ENCODE measurements at regions not wholly inside any gene's neighbourhood (a gene's known extent, or its start where the extent isn't known, plus 50 kb on each side); places are given as distances from the start of the nearest gene placed in this dataset.

GRCh38 chr17:79382313-79382712 lies 228.5 kb downstream of the RBFOX3 start:
- no peaks in the 10 kb centered on the region for H3K9me2 ChIP-seq (ENCODE audit: insufficient read depth)
- intact Hi-C loops (cut with micrococcal nuclease), result no loop called here
- ATAC-seq (no peak), DNase-seq (ENCODE audit: low read depth, low spot score) (no peak)
- BruUV-seq (replicated peaks), result no TSS peak
- H3K79me2 ChIP-seq (ENCODE audit: insufficient read depth, low read length), result no peaks in the 10 kb centered on the region
- H3K4me2 ChIP-seq (ENCODE audit: low read length), result no peak overlapping the region
- H3K4me3 ChIP-seq (replicated peaks in 1 of 2; ENCODE audit: low read depth in 1 of 2, low read length in 2 of 2), result no peak overlapping the region
- H3K27ac ChIP-seq (ENCODE audit: low read depth, low read length), result no peak overlapping the region
- no peak overlapping the region for H2AFZ ChIP-seq (ENCODE audit: low read depth, low read length, poor library complexity, severe bottlenecking)
- TF ChIP-seq EZH2phosphoT487 (IDR thresholded peaks at IDR 0.05; ENCODE audit: borderline replicate concordance) (no peak), RAD21 (IDR thresholded peaks at IDR 0.05; ENCODE audit: low read depth) (no peak), SIN3A (IDR thresholded peaks at IDR 0.05; ENCODE audit: low read depth) (no peak), ZNF274 (IDR thresholded peaks at IDR 0.05; ENCODE audit: low read depth, low read length) (no peak), EGR1 (IDR thresholded peaks at IDR 0.05; ENCODE audit: low read depth) (no peak), FOSL1 (IDR thresholded peaks at IDR 0.05; ENCODE audit: low read depth) (no peak), POLR2A (IDR thresholded peaks at IDR 0.05; ENCODE audit: borderline replicate concordance, extremely low read depth, insufficient read depth, insufficient read length) (no peak), MAX (IDR thresholded peaks at IDR 0.05) (no peak), ZFX (IDR thresholded peaks at IDR 0.05) (no peak), POLR2AphosphoS5 (IDR thresholded peaks at IDR 0.05; ENCODE audit: low read depth, low read length) (no peak), TCF7L2 (IDR thresholded peaks at IDR 0.05; ENCODE audit: borderline replicate concordance, extremely low read depth, insufficient read depth, insufficient read length) (no peak), JUND (IDR thresholded peaks at IDR 0.05) (no peak)
- TF ChIP-seq, protein P1, sequence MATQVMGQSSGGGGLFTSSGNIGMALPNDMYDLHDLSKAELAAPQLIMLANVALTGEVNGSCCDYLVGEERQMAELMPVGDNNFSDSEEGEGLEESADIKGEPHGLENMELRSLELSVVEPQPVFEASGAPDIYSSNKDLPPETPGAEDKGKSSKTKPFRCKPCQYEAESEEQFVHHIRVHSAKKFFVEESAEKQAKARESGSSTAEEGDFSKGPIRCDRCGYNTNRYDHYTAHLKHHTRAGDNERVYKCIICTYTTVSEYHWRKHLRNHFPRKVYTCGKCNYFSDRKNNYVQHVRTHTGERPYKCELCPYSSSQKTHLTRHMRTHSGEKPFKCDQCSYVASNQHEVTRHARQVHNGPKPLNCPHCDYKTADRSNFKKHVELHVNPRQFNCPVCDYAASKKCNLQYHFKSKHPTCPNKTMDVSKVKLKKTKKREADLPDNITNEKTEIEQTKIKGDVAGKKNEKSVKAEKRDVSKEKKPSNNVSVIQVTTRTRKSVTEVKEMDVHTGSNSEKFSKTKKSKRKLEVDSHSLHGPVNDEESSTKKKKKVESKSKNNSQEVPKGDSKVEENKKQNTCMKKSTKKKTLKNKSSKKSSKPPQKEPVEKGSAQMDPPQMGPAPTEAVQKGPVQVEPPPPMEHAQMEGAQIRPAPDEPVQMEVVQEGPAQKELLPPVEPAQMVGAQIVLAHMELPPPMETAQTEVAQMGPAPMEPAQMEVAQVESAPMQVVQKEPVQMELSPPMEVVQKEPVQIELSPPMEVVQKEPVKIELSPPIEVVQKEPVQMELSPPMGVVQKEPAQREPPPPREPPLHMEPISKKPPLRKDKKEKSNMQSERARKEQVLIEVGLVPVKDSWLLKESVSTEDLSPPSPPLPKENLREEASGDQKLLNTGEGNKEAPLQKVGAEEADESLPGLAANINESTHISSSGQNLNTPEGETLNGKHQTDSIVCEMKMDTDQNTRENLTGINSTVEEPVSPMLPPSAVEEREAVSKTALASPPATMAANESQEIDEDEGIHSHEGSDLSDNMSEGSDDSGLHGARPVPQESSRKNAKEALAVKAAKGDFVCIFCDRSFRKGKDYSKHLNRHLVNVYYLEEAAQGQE (IDR thresholded peaks at IDR 0.05; ENCODE audit: low read depth), result no peak
- TF ChIP-seq, protein P2, sequence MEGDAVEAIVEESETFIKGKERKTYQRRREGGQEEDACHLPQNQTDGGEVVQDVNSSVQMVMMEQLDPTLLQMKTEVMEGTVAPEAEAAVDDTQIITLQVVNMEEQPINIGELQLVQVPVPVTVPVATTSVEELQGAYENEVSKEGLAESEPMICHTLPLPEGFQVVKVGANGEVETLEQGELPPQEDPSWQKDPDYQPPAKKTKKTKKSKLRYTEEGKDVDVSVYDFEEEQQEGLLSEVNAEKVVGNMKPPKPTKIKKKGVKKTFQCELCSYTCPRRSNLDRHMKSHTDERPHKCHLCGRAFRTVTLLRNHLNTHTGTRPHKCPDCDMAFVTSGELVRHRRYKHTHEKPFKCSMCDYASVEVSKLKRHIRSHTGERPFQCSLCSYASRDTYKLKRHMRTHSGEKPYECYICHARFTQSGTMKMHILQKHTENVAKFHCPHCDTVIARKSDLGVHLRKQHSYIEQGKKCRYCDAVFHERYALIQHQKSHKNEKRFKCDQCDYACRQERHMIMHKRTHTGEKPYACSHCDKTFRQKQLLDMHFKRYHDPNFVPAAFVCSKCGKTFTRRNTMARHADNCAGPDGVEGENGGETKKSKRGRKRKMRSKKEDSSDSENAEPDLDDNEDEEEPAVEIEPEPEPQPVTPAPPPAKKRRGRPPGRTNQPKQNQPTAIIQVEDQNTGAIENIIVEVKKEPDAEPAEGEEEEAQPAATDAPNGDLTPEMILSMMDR (IDR thresholded peaks at IDR 0.05 in 2 of 3, conservative IDR thresholded peaks at IDR 0.05 in 1 of 3; ENCODE audit: borderline replicate concordance in 1 of 3, insufficient read depth in 1 of 3, low read depth in 2 of 3, low read length in 2 of 3), result no peak
- RAD21 ChIA-PET (ENCODE audit: low non-redundant PET in 1 of 2, low total read pairs in 2 of 2, uncharacterized antibody in 2 of 2, unreplicated experiment in 2 of 2), result interaction anchor here in 1 of 2 experiments (0.6 kb wide), 1 partner anchor 22 kb away, joined by 3 read pairs; no protein-coding TSS in a partner anchor
- CTCF ChIA-PET, result interaction anchor here (2.5 kb wide), 1 partner anchor 9 kb away, joined by 13 read pairs; no protein-coding TSS in a partner anchor
- H3K4me1 ChIP-seq (ENCODE audit: control insufficient read depth in 1 of 2, insufficient read depth in 2 of 2, low read length in 2 of 2), result no peaks in the 10 kb centered on the region
- no peak overlapping the region for H3K9ac ChIP-seq (ENCODE audit: low read length)
- peaks cover 66% of the 10 kb centered on the region for H3K27me3 ChIP-seq (ENCODE audit: insufficient read depth, low read length)
- POLR2A ChIA-PET, result no interaction called here
- H3K36me3 ChIP-seq (ENCODE audit: control insufficient read depth in 1 of 2, insufficient read depth in 2 of 2, low read length in 2 of 2), result no peaks in the 10 kb centered on the region
- H4K20me1 ChIP-seq (ENCODE audit: insufficient read depth), result no peaks in the 10 kb centered on the region
- no peaks in the 10 kb centered on the region; a peak in 1 of 4 replicates for H3K9me3 ChIP-seq (ENCODE audit: control insufficient read depth in 1 of 2, insufficient read depth in 1 of 2, low read depth in 1 of 2, low read length in 2 of 2)
